IPS DF 4.7 (cell line): ENCODE measurements at regions not wholly inside any gene's neighbourhood (a gene's known extent, or its start where the extent isn't known, plus 50 kb on each side); places are given as distances from the start of the nearest gene placed in this dataset.

Experiments
- DNase-seq: peaks from one replicate; pipeline ENCODE4 v3.0.0-alpha.2; 2013; ENCODE audit warnings: low spot score; ENCODE audit errors: extremely low read depth

GRCh38 chr10:118471863-118472262 lies 123.6 kb downstream of the PRLHR start:
- DNase-seq, result no peak

- DNase-seq, result no peak
Observed at GRCh38 chr10:118470470-118470869, 125.0 kb downstream of the PRLHR start.

- DNase-seq, result no peak
Observed at GRCh38 chr10:118467200-118467599, 125.1 kb upstream of the FAM204A start.

GRCh38 chr10:118465300-118465874 lies 123.3 kb upstream of the FAM204A start:
- DNase-seq, result no peak

- no peak for DNase-seq
Observed at GRCh38 chr10:118463740-118464139, 121.6 kb upstream of the FAM204A start.

DNA sequence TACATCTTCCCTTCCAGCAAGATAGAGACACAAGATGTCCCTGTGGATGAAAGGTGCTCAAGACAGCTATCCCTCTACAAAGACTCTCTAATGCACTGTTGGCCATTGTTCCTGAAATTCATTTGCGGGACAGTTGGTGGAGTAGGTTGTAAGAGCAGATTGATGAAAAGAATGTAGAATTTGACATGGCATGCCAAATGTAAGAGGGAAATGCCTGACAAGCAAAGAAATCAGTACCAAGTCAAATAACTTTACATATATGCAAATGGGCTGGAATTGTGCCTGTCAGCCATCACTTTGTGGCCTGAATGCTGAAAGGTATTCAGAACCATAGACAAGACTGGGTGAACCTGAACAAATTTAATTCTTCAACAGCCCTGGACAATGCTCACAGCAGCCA lies 120.3 kb upstream of the FAM204A start:
- DNase-seq, result no peak

GRCh38 chr10:118459642-118460193 lies 117.6 kb upstream of the FAM204A start:
- peak; percentile 56 for DNase-seq

GRCh38 chr10:118458957-118459641 lies 117.0 kb upstream of the FAM204A start:
- no peak for DNase-seq

- DNase-seq, result no peak
Observed at GRCh38 chr10:118457824-118458428, 115.8 kb upstream of the FAM204A start.

- no peak for DNase-seq
Observed at GRCh38 chr10:118455181-118455695, 113.1 kb upstream of the FAM204A start.

DNA sequence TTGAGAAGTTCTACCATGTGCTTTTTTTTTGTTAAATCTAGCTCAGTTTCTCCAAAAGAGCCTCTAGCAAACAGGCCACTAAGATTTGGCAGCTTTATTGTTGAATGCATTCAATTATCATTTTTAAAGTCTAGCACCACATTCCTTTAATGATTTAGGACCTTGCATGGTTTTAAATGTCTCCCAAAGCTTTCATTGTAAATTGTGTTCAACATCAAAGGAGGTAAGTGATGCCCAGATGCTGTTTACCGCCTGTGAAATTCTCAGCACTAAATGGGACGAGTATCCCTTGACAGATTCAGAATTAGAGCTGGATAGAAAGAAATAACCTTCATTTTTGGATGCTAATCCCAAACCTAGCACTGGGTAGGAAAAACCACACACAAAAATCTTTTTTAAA lies 112.1 kb upstream of the FAM204A start:
- DNase-seq, result no peak

DNA sequence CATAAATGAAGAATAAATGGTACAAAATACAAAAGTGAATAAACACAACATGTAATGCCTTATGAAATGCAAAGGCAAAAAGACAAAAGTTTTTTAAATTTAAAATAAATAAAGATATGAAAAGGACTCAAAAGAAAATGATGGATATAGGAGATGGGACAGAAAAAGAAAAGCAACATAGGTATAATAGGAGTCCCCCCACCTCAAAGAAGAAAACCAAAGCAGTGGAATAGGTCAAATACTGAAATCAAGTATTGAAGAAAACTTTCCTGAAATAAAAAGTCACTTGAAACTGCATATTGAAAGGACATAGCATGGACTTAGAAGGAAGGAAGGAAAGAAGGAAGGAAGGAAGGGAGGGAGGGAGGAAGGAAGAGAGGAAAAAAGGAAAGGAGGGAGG lies 110.0 kb upstream of the FAM204A start:
- DNase-seq, result no peak

DNA sequence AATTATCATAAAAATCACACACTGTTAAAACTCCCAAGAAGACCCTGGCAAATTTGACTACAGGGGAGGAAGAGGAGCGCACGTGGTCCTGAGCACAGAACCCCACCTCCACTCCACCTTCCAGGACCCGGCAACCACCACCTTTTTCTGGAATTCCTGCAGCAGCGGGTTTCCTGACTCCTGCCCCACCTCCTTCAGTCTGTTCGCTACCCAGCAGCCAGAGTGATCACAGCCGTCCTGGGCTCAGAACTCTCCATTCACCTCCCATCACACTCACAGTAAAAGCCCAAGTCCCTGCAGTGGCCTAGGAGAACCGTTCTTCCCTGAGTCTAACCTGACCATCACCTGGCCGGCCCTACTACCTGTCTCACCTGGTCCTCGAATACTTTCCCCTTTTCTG lies 107.4 kb upstream of the FAM204A start:
- DNase-seq, result no peak

- DNase-seq, result no peak
Observed at GRCh38 chr10:118448744-118449143, 106.6 kb upstream of the FAM204A start.

GRCh38 chr10:118447478-118448270 lies 105.5 kb upstream of the FAM204A start:
- no peak for DNase-seq

DNA sequence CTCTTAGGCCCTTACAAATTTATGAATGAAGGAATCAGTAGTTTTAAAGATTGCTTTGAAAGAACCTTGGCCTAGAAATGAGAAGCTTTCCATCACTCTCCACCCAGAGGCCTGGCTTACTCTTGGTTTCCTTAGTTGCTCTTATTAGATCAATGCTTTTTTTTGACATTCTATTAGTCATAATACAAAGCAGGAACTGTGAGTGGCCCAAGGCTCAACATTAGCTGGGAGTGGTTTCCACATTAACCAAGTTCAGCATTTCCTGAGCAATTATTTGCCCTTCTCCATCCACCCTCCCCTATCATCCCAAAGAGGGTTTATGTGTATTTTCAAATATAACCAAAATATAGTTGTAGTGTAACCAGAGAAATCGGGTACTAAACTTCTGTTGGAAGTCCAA lies 103.4 kb upstream of the FAM204A start:
- no peak for DNase-seq

- no peak for DNase-seq
Observed at GRCh38 chr10:118444069-118444468, 101.9 kb upstream of the FAM204A start.

- no peak for DNase-seq
Observed at GRCh38 chr10:118442032-118442431, 99.9 kb upstream of the FAM204A start.

- no peak for DNase-seq
Observed at GRCh38 chr10:118439824-118440223, 97.7 kb upstream of the FAM204A start.

- DNase-seq, result no peak
Observed at GRCh38 chr10:118436742-118437141, 94.6 kb upstream of the FAM204A start.

GRCh38 chr10:118430190-118430589 lies 88.1 kb upstream of the FAM204A start:
- no peak for DNase-seq
